Keratinocyte (primary cell): ENCODE measurements at regions not wholly inside any gene's neighbourhood (a gene's known extent, or its start where the extent isn't known, plus 50 kb on each side); places are given as distances from the start of the nearest gene placed in this dataset.
A peak's percentile ranks its signal among the peaks of the same experiment; 100 is the strongest.

Experiments used
- CTCF ChIP-seq, 3 experiments: IDR thresholded peaks in 1 of 3; conservative IDR thresholded peaks in 1 of 3; optimal IDR thresholded peaks in 1 of 3; 2 replicates in 2 of 3; 3 replicates in 1 of 3; pipeline versions ENCODE3 to v1.5.1; 2011; ENCODE audit warnings: low read length in 3 of 3, mild to moderate bottlenecking in 3 of 3, moderate library complexity in 2 of 3, control low read depth in 1 of 3, inconsistent platforms in 1 of 3; ENCODE audit not compliant: insufficient read depth in 2 of 3; ENCODE audit errors: extremely low read depth in 1 of 3
- EZH2 ChIP-seq: IDR thresholded peaks from one replicate; pipeline ENCODE4 v1.6.1; 2012; ENCODE audit warnings: inconsistent platforms, mild to moderate bottlenecking, low read length, moderate library complexity

GRCh38 chr7:1368682-1369571 is 90.3 kb downstream of the MICALL2 start:
- TF ChIP-seq CTCF (optimal IDR thresholded peaks at IDR 0.05 in 1 of 3, IDR thresholded peaks at IDR 0.05 in 1 of 3, conservative IDR thresholded peaks at IDR 0.05 in 1 of 3; ENCODE audit: extremely low read depth in 1 of 3, insufficient read depth in 2 of 3, low read length in 3 of 3) (peak in 1 of 3 experiments; percentile 25), EZH2 (peak; percentile 27)
